ENCODE measurements at regions not wholly inside any gene's neighbourhood (a gene's known extent, or its start where the extent isn't known, plus 50 kb on each side); places are given as distances from the start of the nearest gene placed in this dataset.
"Not testable (repeated sequence)": the region's sequence is repeated elsewhere in the genome, so short reads cannot be mapped to it uniquely, and the experiment has no call there.

DNA sequence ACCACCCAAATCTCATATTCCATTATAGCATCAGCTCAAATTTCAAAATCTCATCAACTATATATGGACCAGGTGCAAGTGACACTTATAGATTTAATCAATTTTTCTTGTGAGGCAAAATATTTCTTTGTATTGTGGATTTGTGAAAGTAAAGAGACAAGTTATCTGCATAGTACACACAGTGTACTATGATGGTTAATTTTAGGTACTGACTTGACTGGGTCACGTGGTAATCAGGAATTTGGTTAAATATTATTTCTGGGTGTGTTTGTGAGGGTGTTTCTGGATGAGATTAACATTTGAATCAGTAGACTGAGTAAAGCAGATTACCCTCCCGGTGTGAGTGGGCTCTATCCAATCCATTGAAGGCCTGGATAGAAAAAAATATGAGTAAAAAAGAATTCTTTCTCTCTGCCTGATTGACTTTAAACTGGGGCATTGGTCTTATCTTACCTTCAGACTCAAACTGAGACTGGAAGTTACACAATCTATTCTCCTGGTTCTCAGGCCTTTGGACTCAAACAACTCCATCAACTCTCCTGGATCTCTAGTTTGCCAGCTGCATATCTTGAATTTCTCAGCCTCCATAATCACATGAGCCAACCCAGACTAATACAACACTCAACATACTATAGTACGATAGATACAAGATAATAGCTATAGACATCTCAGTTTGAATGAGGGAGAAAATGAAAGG is 799.9 kb downstream of the NAP1L3 start:
- DNase-seq; in situ Hi-C loops (cut with MboI; ENCODE audit: low pct_unique_long_range_greater_than_20kb, low sequenced_read_pairs): not testable (repeated sequence)

DNA sequence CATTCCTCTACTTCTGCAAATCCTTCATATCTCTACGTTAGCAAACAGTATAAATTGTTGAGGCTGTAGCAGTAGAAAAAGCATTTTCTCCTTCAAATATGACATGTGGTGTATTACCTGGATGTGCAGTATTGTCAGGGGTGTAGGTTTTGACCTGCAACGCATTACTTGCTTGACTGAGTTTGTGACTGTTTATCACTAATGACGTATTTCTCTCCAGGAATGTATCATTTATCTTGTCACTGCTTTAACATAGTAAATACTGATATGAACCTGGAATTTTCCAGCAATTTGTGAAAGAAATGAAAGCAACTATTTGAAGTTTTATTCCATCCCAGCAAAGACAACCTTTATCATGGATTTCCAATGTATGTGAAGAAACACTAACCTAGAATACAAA is 823.4 kb downstream of the NAP1L3 start:
- DNase-seq; in situ Hi-C loops (cut with MboI; ENCODE audit: low pct_unique_long_range_greater_than_20kb, low sequenced_read_pairs): not testable (repeated sequence)

DNA sequence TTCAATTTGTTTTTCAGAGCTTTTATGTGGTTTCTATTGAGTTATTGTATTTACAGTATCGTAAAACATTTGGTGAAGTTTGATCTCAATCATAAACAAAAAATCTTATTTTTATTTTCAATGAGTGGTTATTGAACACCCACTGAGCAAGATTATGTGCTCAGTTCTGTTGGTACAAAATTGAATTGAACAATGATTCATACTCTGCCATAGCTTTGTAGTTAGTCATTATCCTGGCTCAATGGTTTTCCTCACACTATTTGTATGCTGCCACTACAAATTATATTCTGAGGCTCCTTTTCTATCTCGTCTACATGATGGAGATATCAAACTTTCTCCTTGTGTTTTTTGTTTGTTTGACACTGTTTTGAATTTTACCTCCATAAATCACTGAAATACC is 829.5 kb downstream of the NAP1L3 start:
- in situ Hi-C loops (cut with MboI; ENCODE audit: low pct_unique_long_range_greater_than_20kb, low sequenced_read_pairs); DNase-seq: not testable (repeated sequence)

DNA sequence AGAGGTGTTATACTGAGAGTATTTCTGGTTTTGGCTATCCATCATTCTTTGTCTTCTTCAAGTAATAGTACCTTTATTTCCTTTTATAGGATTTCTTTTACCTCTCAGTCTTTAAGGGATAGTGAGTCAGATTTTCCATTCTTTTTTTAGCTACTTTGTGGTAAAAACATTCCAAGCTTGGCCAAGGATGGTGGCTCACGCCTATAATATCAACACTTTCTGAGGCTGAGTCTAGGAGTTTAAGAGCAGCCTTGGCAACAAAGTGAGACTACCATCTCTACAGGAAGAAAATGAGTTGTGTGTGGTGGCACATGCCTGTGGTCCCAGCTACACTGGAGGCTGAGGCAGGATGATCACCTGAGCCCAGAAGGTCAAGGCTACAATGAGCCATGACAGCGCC is 840.6 kb downstream of the NAP1L3 start:
- in situ Hi-C loops (cut with MboI; ENCODE audit: low pct_unique_long_range_greater_than_20kb, low sequenced_read_pairs); DNase-seq: not testable (repeated sequence)

DNA sequence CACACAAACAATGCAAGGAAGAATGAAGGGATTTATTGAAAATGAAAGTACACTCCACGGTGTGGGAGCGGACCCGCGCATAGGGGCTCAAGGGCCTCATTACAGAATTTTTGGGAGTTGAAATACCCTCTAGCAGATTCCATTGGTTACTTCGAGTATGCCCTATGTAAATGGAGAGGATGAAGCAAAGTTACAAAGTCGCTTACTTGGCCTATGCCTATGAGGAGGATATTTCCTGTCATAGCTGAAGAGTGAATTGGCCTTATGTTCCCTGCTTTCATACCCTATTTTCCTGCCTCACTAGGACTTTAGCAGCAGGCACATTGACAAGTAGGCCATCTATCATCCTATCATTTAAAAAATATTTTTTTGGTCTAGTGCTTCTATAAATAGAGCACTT is 843.3 kb downstream of the NAP1L3 start:
- in situ Hi-C loops (cut with MboI; ENCODE audit: low pct_unique_long_range_greater_than_20kb, low sequenced_read_pairs); DNase-seq: not testable (repeated sequence)

DNA sequence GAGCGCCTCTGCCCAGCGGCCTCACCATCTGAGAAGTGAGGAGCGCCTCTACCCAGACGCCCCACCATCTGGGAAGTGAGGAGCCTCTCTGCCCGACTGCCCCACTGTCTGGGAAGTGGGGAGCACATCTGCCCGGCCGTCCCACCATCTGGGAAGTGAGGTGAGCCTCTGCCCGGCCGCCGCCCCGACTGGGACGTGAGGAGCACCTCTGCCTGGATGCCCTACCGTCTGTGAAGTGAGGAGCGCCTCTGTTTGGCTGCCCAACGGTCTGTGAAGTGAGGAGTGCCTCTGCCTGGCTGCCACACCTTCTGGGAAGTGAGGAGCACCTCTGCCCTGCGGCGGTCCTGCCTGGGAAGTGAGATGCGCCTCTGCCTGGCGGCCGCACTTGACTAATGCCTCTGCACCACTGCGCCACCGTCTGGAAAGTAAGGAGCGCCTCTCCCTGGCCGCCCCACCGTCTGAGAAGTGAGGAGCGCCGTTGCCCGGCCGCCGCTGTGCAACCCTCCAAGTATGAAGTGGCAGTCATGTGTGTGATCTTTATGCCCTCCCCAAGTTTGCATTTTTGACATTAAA is 851.7 kb downstream of the NAP1L3 start:
- in situ Hi-C loops (cut with MboI; ENCODE audit: low pct_unique_long_range_greater_than_20kb, low sequenced_read_pairs); DNase-seq: not testable (repeated sequence)

DNA sequence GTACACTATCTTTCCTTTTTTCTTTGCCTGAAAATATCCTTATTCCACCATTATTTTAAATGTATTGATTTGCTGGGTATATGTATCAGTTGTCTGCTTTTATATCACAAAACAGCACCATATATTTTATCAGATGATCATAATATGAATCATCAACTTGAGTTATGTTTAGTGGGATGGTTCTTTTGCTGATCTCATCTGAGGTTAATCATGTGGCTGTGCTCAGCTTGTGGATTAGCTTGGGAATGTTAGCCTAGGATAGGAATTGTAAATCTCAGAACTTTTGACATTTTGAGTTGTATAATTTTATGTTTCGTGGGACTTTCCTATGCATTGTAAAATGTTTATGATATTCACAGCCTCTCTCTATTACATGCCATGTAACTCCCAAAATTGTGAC is 881.3 kb downstream of the NAP1L3 start:
- in situ Hi-C loops (cut with MboI; ENCODE audit: low pct_unique_long_range_greater_than_20kb, low sequenced_read_pairs): not testable (repeated sequence)

DNA sequence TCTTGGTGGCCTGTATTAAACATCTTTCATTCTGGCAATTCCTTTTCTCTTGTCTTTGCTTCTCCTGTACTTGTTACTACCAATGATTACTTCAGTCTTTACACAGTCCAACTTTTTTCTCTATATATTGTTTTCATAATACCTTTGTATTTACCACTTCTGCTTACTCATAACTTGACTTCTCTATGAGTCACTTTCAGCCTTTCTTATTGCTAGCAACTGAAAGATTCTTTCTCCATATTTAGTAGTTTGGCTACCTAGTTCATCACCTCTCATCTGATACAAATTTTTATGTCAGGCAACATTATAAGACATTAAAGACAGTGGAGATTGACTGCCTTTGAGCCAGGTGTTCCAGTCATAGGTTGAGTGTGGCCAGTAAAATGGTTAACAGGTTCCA is 893.3 kb downstream of the NAP1L3 start:
- in situ Hi-C loops (cut with MboI; ENCODE audit: low pct_unique_long_range_greater_than_20kb, low sequenced_read_pairs): not testable (repeated sequence)

More for the DNA sequence above, 881.3 kb downstream of the NAP1L3 start:
- not testable (repeated sequence) for DNase-seq

DNA sequence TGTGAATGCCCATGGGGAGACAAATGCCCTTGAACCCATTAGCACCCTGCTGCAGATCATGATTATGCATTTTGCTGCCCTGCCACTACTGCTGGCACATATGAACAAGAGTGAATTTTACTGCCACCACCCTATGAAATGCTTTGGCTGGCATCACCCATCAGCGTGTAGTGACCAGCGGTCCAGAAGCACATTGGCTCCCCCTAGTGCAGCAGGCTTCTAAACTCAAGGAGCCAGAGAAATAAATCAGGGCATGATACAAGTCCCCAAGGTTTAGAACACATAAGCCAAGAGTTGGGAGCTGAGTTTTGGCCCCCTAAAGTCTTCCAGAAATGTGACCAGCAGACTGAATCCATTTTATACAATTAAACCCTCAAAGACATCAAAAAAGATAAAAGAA is 899.4 kb downstream of the NAP1L3 start:
- DNase-seq: peak; percentile 1
- in situ Hi-C loops (cut with MboI; ENCODE audit: low pct_unique_long_range_greater_than_20kb, low sequenced_read_pairs): not testable (repeated sequence)

More for the DNA sequence above, 893.3 kb downstream of the NAP1L3 start:
- DNase-seq: not testable (repeated sequence)

DNA sequence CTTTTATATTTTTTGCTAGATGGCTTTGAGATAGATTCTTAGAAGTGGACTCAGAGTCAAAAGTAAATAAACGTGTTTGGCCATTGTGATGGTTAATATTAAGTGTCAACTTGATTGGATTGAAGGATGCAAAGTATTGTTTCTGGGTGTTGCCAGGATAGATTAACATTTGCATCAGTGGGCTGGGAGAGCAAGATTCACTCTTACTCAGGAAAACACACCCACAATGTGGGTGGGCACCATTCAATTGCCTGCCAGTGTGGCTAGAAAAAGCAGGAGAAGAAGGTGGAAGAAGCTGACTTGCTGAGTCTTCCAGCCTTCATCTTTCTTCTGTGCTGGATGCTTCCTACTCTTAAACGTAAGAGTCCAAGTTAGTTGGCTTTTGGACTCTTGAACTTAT is 912.4 kb downstream of the NAP1L3 start:
- in situ Hi-C loops (cut with MboI; ENCODE audit: low pct_unique_long_range_greater_than_20kb, low sequenced_read_pairs); DNase-seq: not testable (repeated sequence)

All from KBM-7 (cell line).